ENCODE measurements at regions not wholly inside any gene's neighbourhood (a gene's known extent, or its start where the extent isn't known, plus 50 kb on each side); places are given as distances from the start of the nearest gene placed in this dataset.

DNA sequence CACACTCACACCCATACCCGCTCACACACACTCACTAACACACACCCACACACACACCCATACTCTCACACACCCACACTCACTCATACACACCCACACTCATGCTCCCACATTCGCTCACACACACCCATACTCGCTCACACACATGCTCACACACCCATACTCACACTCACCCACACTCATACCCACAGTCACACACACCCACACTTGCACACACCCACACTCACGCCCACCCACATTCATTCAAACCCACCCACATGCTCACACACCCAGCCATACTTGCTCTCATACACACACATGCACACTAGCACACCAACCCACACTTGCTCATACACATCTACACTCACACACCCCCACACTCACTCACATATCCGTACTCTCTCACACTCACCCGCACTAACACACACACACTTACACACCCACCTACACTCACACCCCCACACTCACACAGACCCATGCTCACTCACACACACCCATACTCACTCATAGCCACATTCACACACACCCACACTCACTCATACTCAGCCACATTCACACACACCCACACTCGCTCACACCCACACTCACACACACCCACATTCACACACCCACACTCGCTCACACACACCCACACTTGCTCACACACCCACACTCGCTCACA is 322.4 kb upstream of the N4BP1 start:
- intact Hi-C loops (cut with micrococcal nuclease; ENCODE audit: unreplicated experiment): no loop called here
- H3K4me3 ChIP-seq (ENCODE audit: low read depth, low read length): no peak overlapping the region
- no peak overlapping the region for H3K27ac Mint-ChIP-seq (ENCODE audit: unreplicated experiment)
- TF ChIP-seq, protein P1, sequence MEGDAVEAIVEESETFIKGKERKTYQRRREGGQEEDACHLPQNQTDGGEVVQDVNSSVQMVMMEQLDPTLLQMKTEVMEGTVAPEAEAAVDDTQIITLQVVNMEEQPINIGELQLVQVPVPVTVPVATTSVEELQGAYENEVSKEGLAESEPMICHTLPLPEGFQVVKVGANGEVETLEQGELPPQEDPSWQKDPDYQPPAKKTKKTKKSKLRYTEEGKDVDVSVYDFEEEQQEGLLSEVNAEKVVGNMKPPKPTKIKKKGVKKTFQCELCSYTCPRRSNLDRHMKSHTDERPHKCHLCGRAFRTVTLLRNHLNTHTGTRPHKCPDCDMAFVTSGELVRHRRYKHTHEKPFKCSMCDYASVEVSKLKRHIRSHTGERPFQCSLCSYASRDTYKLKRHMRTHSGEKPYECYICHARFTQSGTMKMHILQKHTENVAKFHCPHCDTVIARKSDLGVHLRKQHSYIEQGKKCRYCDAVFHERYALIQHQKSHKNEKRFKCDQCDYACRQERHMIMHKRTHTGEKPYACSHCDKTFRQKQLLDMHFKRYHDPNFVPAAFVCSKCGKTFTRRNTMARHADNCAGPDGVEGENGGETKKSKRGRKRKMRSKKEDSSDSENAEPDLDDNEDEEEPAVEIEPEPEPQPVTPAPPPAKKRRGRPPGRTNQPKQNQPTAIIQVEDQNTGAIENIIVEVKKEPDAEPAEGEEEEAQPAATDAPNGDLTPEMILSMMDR (IDR thresholded peaks at IDR 0.05; ENCODE audit: insufficient read depth in 1 of 2, low read depth in 1 of 2, low read length in 1 of 2, severe bottlenecking in 1 of 2, unreplicated experiment in 1 of 2): no peak
- H3K4me1 ChIP-seq: no peaks in the 10 kb centered on the region
- H3K4me1 Mint-ChIP-seq (ENCODE audit: low read depth, unreplicated experiment): no peaks in the 10 kb centered on the region
- H3K9me3 ChIP-seq: peaks cover 11% of the 10 kb centered on the region
- H3K36me3 ChIP-seq (ENCODE audit: control insufficient read depth, insufficient read depth, low read length): no peaks in the 10 kb centered on the region
- peaks cover 4% of the 10 kb centered on the region for H3K27me3 Mint-ChIP-seq (ENCODE audit: insufficient read depth, unreplicated experiment)
- H3K36me3 Mint-ChIP-seq (ENCODE audit: insufficient read depth, unreplicated experiment): no peaks in the 10 kb centered on the region
- H3K9me3 Mint-ChIP-seq (ENCODE audit: unreplicated experiment): no peaks in the 10 kb centered on the region
- no peak overlapping the region for H3K4me3 Mint-ChIP-seq (ENCODE audit: unreplicated experiment)
- ChIA-PET POLR2A (no interaction called here), CTCF (no interaction called here)
- no peaks in the 10 kb centered on the region for H3K27me3 ChIP-seq (replicated peaks; ENCODE audit: control insufficient read depth, insufficient read depth, low read length)
- no TSS peak for BruUV-seq (replicated peaks)
- DNase-seq: no peak

DNA sequence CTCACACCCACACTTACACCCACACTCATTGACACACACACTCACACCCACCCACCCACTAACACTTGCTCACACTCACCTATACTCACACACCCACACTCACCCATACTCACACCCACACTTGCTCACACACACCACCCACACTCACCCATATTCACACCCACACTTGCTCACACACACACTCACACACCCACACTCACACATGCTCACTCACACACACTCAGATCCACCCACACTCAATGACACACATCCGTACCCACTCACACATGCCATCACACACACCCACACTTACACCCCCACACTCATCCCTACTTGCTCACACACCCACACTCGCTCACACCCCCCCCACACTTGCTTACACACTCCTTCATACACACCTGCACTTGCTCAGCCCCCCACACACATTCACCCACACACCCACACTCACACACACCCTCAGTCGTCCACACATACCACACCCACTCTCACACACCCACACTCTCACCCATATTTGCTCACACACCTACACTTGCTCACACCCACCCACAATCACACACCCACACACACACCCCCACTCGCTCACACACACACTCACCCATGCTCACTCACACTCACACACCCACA is 321.1 kb upstream of the N4BP1 start:
- peaks cover 11% of the 10 kb centered on the region for H3K9me3 ChIP-seq
- TF ChIP-seq, protein P1 (IDR thresholded peaks at IDR 0.05; ENCODE audit: insufficient read depth in 1 of 2, low read depth in 1 of 2, low read length in 1 of 2, severe bottlenecking in 1 of 2, unreplicated experiment in 1 of 2): no peak
- H3K4me3 ChIP-seq (ENCODE audit: low read depth, low read length): no peak overlapping the region
- intact Hi-C loops (cut with micrococcal nuclease; ENCODE audit: unreplicated experiment): no loop called here
- BruUV-seq (replicated peaks): no TSS peak
- Mint-ChIP-seq H3K4me3 (ENCODE audit: unreplicated experiment) (no peak overlapping the region), H3K36me3 (ENCODE audit: insufficient read depth, unreplicated experiment) (no peaks in the 10 kb centered on the region), H3K4me1 (ENCODE audit: low read depth, unreplicated experiment) (no peaks in the 10 kb centered on the region), H3K27ac (ENCODE audit: unreplicated experiment) (no peak overlapping the region), H3K27me3 (ENCODE audit: insufficient read depth, unreplicated experiment) (peaks cover 4% of the 10 kb centered on the region), H3K9me3 (ENCODE audit: unreplicated experiment) (no peaks in the 10 kb centered on the region)
- no peak for DNase-seq
- ChIA-PET CTCF (no interaction called here), POLR2A (no interaction called here)
- no peaks in the 10 kb centered on the region for H3K36me3 ChIP-seq (ENCODE audit: control insufficient read depth, insufficient read depth, low read length)
- H3K4me1 ChIP-seq: no peaks in the 10 kb centered on the region
- H3K27me3 ChIP-seq (replicated peaks; ENCODE audit: control insufficient read depth, insufficient read depth, low read length): no peaks in the 10 kb centered on the region

DNA sequence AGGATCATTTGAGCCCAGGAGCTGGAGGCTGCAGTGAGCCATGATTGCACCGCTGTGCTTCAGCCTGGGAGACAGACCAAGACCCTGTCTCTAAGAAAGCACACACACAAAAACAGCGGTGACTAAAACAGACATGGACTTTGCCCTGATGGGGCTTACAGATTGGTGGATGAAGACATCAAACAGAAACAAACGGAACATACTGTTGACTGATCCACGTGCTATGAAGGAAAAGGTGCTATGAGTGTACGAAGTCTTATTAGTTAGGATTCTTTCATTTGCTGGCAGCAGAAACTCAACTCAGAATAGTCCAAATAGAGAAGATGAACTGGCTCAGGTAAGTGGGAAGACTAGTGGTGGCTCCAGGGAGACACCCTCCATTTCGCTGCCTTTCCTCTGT is 309.8 kb upstream of the N4BP1 start:
- Histone ChIP-seq H3K4me1 (peaks cover 7% of the 10 kb centered on the region; the same call in 1 of the 2 replicates), H3K36me3 (ENCODE audit: control insufficient read depth, insufficient read depth, low read length) (no peaks in the 10 kb centered on the region), H3K4me3 (ENCODE audit: low read depth, low read length) (no peak overlapping the region), H3K27me3 (replicated peaks; ENCODE audit: control insufficient read depth, insufficient read depth, low read length) (no peaks in the 10 kb centered on the region), H3K9me3 (no peaks in the 10 kb centered on the region)
- no TSS peak for BruUV-seq (replicated peaks)
- no peak for DNase-seq
- POLR2A ChIA-PET: no interaction called here
- CTCF ChIA-PET: no interaction called here
- H3K27me3 Mint-ChIP-seq (ENCODE audit: insufficient read depth, unreplicated experiment): peaks cover 8% of the 10 kb centered on the region
- TF ChIP-seq, protein P1 (IDR thresholded peaks at IDR 0.05; ENCODE audit: insufficient read depth in 1 of 2, low read depth in 1 of 2, low read length in 1 of 2, severe bottlenecking in 1 of 2, unreplicated experiment in 1 of 2): no peak
- H3K36me3 Mint-ChIP-seq (ENCODE audit: insufficient read depth, unreplicated experiment): no peaks in the 10 kb centered on the region
- no peak overlapping the region for H3K4me3 Mint-ChIP-seq (ENCODE audit: unreplicated experiment)
- H3K4me1 Mint-ChIP-seq (ENCODE audit: low read depth, unreplicated experiment): peaks cover 7% of the 10 kb centered on the region
- H3K9me3 Mint-ChIP-seq (ENCODE audit: unreplicated experiment): no peaks in the 10 kb centered on the region
- no peak overlapping the region for H3K27ac Mint-ChIP-seq (ENCODE audit: unreplicated experiment)
- intact Hi-C loops (cut with micrococcal nuclease; ENCODE audit: unreplicated experiment): no loop called here

All from Caco-2 (cell line).